Retinal pigment epithelial cell (primary cell): ENCODE measurements at regions not wholly inside any gene's neighbourhood (a gene's known extent, or its start where the extent isn't known, plus 50 kb on each side); places are given as distances from the start of the nearest gene placed in this dataset.

Source experiments
- DNase-seq: peaks from one replicate; pipeline ENCODE4 v3.0.0-alpha.2; 2010; ENCODE audit warnings: low read depth
- H3K4me3 ChIP-seq: 2 replicates; pipeline ENCODE4 v1.5.1; 2011; ENCODE audit warnings: mild to moderate bottlenecking, low read length, control low read depth, moderate library complexity
- TF ChIP-seq, protein P1 (sequence below): conservative IDR thresholded peaks from 2 replicates; pipeline ENCODE4 v1.5.1; 2011; ENCODE audit warnings: low read depth, low read length, control low read depth, inconsistent platforms

DNA sequence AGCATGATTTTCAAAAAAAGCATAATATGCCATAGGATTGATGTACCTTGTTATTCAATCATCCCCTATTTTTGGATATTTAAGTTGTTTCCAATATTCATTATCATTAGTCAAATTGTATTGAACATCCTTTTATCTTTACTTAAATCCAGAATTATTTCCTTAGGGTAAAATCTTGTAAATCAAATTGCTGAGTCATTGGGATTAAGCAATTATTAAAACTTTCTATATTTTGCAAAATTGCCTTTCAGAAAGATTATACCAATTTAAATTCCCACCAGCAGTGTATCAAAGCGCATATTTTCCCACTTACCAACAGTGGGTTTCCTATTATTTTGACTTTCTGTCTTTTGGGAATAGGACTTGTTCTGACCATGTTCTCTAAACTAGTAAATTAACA is 159.3 kb downstream of the SS18 start:
- no peak for DNase-seq
- H3K4me3 ChIP-seq = no peak overlapping the region
- TF ChIP-seq, protein P1, sequence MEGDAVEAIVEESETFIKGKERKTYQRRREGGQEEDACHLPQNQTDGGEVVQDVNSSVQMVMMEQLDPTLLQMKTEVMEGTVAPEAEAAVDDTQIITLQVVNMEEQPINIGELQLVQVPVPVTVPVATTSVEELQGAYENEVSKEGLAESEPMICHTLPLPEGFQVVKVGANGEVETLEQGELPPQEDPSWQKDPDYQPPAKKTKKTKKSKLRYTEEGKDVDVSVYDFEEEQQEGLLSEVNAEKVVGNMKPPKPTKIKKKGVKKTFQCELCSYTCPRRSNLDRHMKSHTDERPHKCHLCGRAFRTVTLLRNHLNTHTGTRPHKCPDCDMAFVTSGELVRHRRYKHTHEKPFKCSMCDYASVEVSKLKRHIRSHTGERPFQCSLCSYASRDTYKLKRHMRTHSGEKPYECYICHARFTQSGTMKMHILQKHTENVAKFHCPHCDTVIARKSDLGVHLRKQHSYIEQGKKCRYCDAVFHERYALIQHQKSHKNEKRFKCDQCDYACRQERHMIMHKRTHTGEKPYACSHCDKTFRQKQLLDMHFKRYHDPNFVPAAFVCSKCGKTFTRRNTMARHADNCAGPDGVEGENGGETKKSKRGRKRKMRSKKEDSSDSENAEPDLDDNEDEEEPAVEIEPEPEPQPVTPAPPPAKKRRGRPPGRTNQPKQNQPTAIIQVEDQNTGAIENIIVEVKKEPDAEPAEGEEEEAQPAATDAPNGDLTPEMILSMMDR = no peak

- TF ChIP-seq, protein P1 = no peak
- H3K4me3 ChIP-seq = no peak overlapping the region
- DNase-seq = no peak
Observed at GRCh38 chr18:25929787-25930186, 160.6 kb downstream of the SS18 start.

DNA sequence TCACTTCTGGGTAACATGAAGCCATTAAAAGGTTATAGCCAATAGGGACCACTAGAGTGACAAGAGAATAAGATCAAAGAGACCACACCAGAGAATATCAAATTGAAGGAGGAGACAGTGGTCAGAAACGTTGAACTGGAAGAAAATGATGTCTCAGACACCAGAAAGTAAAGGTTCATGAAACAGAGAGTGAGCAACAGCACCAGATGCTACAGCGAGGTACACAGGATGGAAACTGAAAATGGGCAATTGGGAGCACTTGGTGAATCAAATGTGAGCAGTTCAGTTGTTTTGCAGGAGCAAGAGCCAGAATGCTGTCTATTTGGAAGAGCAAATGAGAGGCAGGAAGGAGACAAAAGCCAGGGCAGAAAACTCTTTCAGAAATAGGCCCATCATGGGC is 162.6 kb downstream of the SS18 start:
- no peak overlapping the region for H3K4me3 ChIP-seq
- DNase-seq = no peak
- TF ChIP-seq, protein P1 = no peak

- no peak overlapping the region for H3K4me3 ChIP-seq
- TF ChIP-seq, protein P1 = no peak
- DNase-seq = no peak
Observed at GRCh38 chr18:25923193-25923592, 167.2 kb downstream of the SS18 start.

GRCh38 chr18:25921677-25922421 is 168.6 kb downstream of the SS18 start:
- TF ChIP-seq, protein P1 = peak; percentile 63

DNA sequence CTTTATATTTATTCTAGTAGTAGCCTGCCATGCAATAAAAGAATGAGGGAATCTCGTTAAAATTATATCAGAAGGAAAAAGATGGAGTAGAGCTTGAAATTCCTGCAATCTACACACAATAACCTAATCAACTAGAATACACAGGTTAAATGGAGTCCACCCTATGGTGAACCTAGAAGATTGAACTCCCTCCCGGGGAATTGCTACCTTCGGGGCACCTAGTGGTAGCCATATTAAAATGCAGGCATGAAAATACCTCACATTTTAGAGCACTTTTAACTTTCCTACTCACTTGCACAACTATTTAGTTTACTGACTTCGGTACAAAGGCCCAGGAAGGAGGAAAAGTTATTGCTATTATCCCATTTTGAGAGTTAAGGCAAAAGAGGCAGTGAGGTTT is 174.5 kb downstream of the SS18 start:
- TF ChIP-seq, protein P1 = peak; percentile 39
- H3K4me3 ChIP-seq = no peak overlapping the region
- no peak for DNase-seq

More at GRCh38 chr18:25921677-25922421, 168.6 kb downstream of the SS18 start:
- DNase-seq = no peak
- H3K4me3 ChIP-seq = no peak overlapping the region

DNA sequence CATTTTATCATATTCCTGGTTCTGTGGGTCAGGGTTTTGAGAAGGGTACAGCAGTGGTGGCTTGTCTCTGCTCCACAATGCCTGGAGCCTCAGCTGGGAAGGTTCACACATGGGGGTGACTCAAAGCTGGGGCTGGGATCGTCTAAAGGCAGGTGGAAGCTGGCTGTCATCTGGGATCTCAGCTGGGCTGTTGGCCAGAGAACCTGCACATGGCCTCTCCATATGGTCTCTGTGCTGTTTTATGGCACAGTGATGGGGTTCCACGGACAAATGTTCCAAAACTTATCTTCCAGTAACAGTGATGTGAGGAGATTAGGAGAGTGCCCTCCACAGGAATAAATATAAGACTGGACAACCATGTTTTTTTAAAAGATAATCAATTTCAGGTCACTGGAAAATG is 191.4 kb downstream of the SS18 start:
- no peak for DNase-seq
- TF ChIP-seq, protein P1 = no peak
- H3K4me3 ChIP-seq = no peak overlapping the region
